NT2/D1 (cell line): ENCODE measurements at regions not wholly inside any gene's neighbourhood (a gene's known extent, or its start where the extent isn't known, plus 50 kb on each side); places are given as distances from the start of the nearest gene placed in this dataset.

Experiments
- DNase-seq: peaks from one replicate; pipeline ENCODE4 v3.0.0-alpha.2; 2011; ENCODE audit warnings: low read depth, low spot score
- H3K27me3 ChIP-seq: 2 replicates; pipeline ENCODE4 v1.6.0; 2011; ENCODE audit warnings: mild to moderate bottlenecking; ENCODE audit not compliant: insufficient read length, insufficient read depth
- H3K36me3 ChIP-seq: 2 replicates; pipeline ENCODE4 v1.6.1; 2011; ENCODE audit warnings: mild to moderate bottlenecking, low read length, mixed read lengths; ENCODE audit not compliant: insufficient read depth, insufficient read length
- H3K4me1 ChIP-seq: 2 replicates; pipeline ENCODE4 v1.5.1; 2011; ENCODE audit not compliant: insufficient read depth, insufficient read length
- H3K4me3 ChIP-seq: 2 replicates; pipeline ENCODE4 v1.5.1; 2011; ENCODE audit warnings: low read depth; ENCODE audit not compliant: insufficient read length
- H3K9ac ChIP-seq: 2 replicates; pipeline ENCODE4 v1.6.0; 2011; ENCODE audit warnings: low read depth; ENCODE audit not compliant: insufficient read length
- H3K9me3 ChIP-seq: 2 replicates; pipeline ENCODE4 v1.5.1; 2011; ENCODE audit warnings: mild to moderate bottlenecking, low read length; ENCODE audit not compliant: insufficient read depth
- SUZ12 ChIP-seq: IDR thresholded peaks from 2 replicates; pipeline ENCODE4 v1.6.1; 2011; ENCODE audit not compliant: insufficient read length, insufficient read depth; ENCODE audit errors: extremely low read depth
- YY1 ChIP-seq: IDR thresholded peaks from 2 replicates; pipeline ENCODE4 v1.6.1; 2011; ENCODE audit not compliant: insufficient read length, insufficient read depth
- ZNF274 ChIP-seq: IDR thresholded peaks from 2 replicates; pipeline ENCODE4 v1.6.1; 2011; ENCODE audit warnings: mild to moderate bottlenecking, low read depth, low read length

- no peak for DNase-seq
- Histone ChIP-seq H3K9ac (no peak overlapping the region), H3K27me3 (no peaks in the 10 kb centered on the region), H3K4me1 (no peaks in the 10 kb centered on the region), H3K9me3 (no peaks in the 10 kb centered on the region), H3K4me3 (no peak overlapping the region), H3K36me3 (no peaks in the 10 kb centered on the region)
- TF ChIP-seq SUZ12 (no peak), YY1 (no peak), ZNF274 (no peak)
These were observed 98.8 kb upstream of the EOLA2 start for GRCh38 chrX:150037041-150037440.

- Histone ChIP-seq H3K9ac (no peak overlapping the region), H3K36me3 (no peaks in the 10 kb centered on the region), H3K27me3 (no peaks in the 10 kb centered on the region), H3K4me1 (no peaks in the 10 kb centered on the region), H3K9me3 (no peaks in the 10 kb centered on the region), H3K4me3 (no peak overlapping the region)
- TF ChIP-seq YY1 (no peak), SUZ12 (no peak), ZNF274 (no peak)
- no peak for DNase-seq
These were observed 100.0 kb upstream of the EOLA2 start for GRCh38 chrX:150038315-150038714.

GRCh38 chrX:150038986-150039599 lies 100.8 kb upstream of the EOLA2 start:
- Histone ChIP-seq H3K9me3 (no peaks in the 10 kb centered on the region), H3K4me3 (no peak overlapping the region), H3K4me1 (no peaks in the 10 kb centered on the region), H3K9ac (no peak overlapping the region), H3K27me3 (no peaks in the 10 kb centered on the region), H3K36me3 (no peaks in the 10 kb centered on the region)
- DNase-seq: no peak
- no peak for TF ChIP-seq ZNF274
- TF ChIP-seq SUZ12: no peak
- no peak for TF ChIP-seq YY1

- Histone ChIP-seq H3K36me3 (no peaks in the 10 kb centered on the region), H3K27me3 (no peaks in the 10 kb centered on the region), H3K4me3 (no peak overlapping the region), H3K4me1 (no peaks in the 10 kb centered on the region), H3K9me3 (no peaks in the 10 kb centered on the region), H3K9ac (no peak overlapping the region)
- no peak for DNase-seq
- no peak for TF ChIP-seq ZNF274
- no peak for TF ChIP-seq SUZ12
- no peak for TF ChIP-seq YY1
These were observed 102.9 kb upstream of the EOLA2 start for GRCh38 chrX:150041208-150041607.

- H3K4me1 ChIP-seq: no peaks in the 10 kb centered on the region
- DNase-seq: peak; percentile 16
- H3K4me3 ChIP-seq: no peak overlapping the region
- H3K9me3 ChIP-seq: no peaks in the 10 kb centered on the region
- no peak overlapping the region for H3K9ac ChIP-seq
- H3K36me3 ChIP-seq: no peaks in the 10 kb centered on the region
- TF ChIP-seq SUZ12: no peak
- TF ChIP-seq YY1: no peak
- TF ChIP-seq ZNF274: no peak
- no peaks in the 10 kb centered on the region for H3K27me3 ChIP-seq
These were observed 106.3 kb upstream of the EOLA2 start for GRCh38 chrX:150044556-150044955.

- DNase-seq: no peak
- no peak for TF ChIP-seq YY1
- TF ChIP-seq ZNF274: no peak
- TF ChIP-seq SUZ12: no peak
- Histone ChIP-seq H3K36me3 (no peaks in the 10 kb centered on the region), H3K9ac (no peak overlapping the region), H3K27me3 (no peaks in the 10 kb centered on the region), H3K4me1 (no peaks in the 10 kb centered on the region), H3K9me3 (no peaks in the 10 kb centered on the region), H3K4me3 (no peak overlapping the region)
These were observed 109.5 kb upstream of the EOLA2 start for GRCh38 chrX:150047818-150048217.

GRCh38 chrX:150049647-150050046 lies 111.4 kb upstream of the EOLA2 start:
- no peaks in the 10 kb centered on the region for H3K4me1 ChIP-seq
- no peak for DNase-seq
- no peak overlapping the region for H3K9ac ChIP-seq
- H3K4me3 ChIP-seq: no peak overlapping the region
- H3K36me3 ChIP-seq: no peaks in the 10 kb centered on the region
- no peaks in the 10 kb centered on the region for H3K9me3 ChIP-seq
- no peaks in the 10 kb centered on the region for H3K27me3 ChIP-seq
- TF ChIP-seq YY1: no peak
- TF ChIP-seq SUZ12: no peak
- no peak for TF ChIP-seq ZNF274

- Histone ChIP-seq H3K4me3 (no peak overlapping the region), H3K9me3 (no peaks in the 10 kb centered on the region), H3K9ac (no peak overlapping the region), H3K4me1 (no peaks in the 10 kb centered on the region), H3K36me3 (no peaks in the 10 kb centered on the region), H3K27me3 (no peaks in the 10 kb centered on the region)
- DNase-seq: no peak
- TF ChIP-seq YY1 (no peak), ZNF274 (no peak), SUZ12 (no peak)
These were observed 112.1 kb upstream of the EOLA2 start for GRCh38 chrX:150050387-150050786.
